ENCODE measurements at regions not wholly inside any gene's neighbourhood (a gene's known extent, or its start where the extent isn't known, plus 50 kb on each side); places are given as distances from the start of the nearest gene placed in this dataset.
A peak's percentile ranks its signal among the peaks of the same experiment; 100 is the strongest.

- TF ChIP-seq CTCF (IDR thresholded peaks at IDR 0.05; ENCODE audit: borderline replicate concordance, extremely low read depth, insufficient read depth) = no peak
- no peaks in the 10 kb centered on the region for H3K27me3 ChIP-seq (ENCODE audit: control insufficient read depth, insufficient read depth, low read length)
- no peaks in the 10 kb centered on the region for H3K9me3 ChIP-seq (ENCODE audit: control insufficient read depth in 2 of 3, insufficient read depth in 1 of 3, low read length in 3 of 3)
- H3K36me3 ChIP-seq (ENCODE audit: control insufficient read depth in 2 of 3, insufficient read depth in 3 of 3, low read length in 3 of 3) = no peaks in the 10 kb centered on the region
- no peak for DNase-seq
- no peak overlapping the region for H3K27ac ChIP-seq (ENCODE audit: low read depth in 2 of 2, low read length in 2 of 2)
- intact Hi-C loops (cut with DNase I) = no loop called here
- no peak overlapping the region for H3K9ac ChIP-seq (ENCODE audit: low read length in 3 of 3)
- no peak for FAIRE-seq
- H3K4me1 ChIP-seq (ENCODE audit: control insufficient read depth in 2 of 3, insufficient read depth in 2 of 3, low read depth in 1 of 3, low read length in 3 of 3) = peaks cover 0 to 10% (median 0%) of the 10 kb centered on the region in 3 donors
- no peak overlapping the region for H3K4me3 ChIP-seq (ENCODE audit: low read length in 3 of 3)
Observed at GRCh38 chr1:83762416-83762815, 236.5 kb downstream of the TTLL7 start.

- FAIRE-seq = no peak
- H3K27ac ChIP-seq (ENCODE audit: low read depth in 2 of 2, low read length in 2 of 2) = no peak overlapping the region
Observed at GRCh38 chr1:83762039-83762365, 236.9 kb downstream of the TTLL7 start.

DNA sequence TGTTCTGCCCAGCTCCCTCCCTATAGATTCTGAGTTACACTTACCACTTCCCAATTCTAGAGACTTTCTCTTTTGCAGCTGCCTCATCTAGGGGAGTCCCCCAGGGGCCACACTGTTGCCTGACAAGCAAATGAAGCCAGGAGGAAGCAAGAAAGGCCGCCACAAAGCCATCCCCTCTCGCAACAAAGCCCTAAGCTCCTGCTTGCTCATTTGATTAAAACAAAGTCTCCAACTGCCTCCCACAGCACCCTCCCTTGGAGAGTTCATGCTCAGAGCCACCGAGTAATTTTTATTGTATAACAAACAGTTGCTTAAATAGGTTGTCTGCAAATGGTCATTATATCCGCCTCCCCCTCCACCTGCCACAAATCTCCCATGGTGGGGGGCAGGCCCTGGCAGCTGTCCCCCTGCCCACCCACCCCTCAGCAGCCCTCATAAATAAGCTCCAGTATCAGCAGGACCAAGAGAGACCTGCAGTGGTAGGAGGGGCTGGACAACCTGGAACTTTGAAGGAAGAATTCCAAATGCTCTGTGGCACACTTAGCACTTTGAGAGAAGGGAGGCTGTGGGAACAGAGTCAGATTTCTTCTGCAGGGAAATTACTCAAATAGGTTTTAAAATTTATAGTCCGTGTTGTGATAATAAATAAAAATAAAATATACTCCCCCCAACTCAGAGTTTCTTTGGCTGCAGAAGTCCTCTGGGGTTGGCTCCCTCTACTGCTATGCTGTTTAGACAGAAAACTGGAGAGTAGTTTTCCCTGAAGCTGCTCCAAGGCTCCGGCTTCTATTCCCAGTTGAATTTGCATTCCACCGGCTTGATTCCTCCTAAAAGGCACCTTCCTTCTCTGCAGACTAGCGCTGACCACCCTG lies 237.5 kb downstream of the TTLL7 start:
- no peaks in the 10 kb centered on the region for H3K9me3 ChIP-seq (ENCODE audit: control insufficient read depth in 2 of 3, insufficient read depth in 1 of 3, low read length in 3 of 3)
- no peaks in the 10 kb centered on the region for H3K27me3 ChIP-seq (ENCODE audit: control insufficient read depth, insufficient read depth, low read length)
- H3K4me1 ChIP-seq (ENCODE audit: control insufficient read depth in 2 of 3, insufficient read depth in 2 of 3, low read depth in 1 of 3, low read length in 3 of 3) = peaks cover 0 to 10% (median 0%) of the 10 kb centered on the region in 3 donors
- no peak overlapping the region for H3K9ac ChIP-seq (ENCODE audit: low read length in 3 of 3)
- FAIRE-seq (no peak), DNase-seq (peak in 4 of 5 donors; percentile 85 to 93 (median 90))
- no peak for TF ChIP-seq CTCF (IDR thresholded peaks at IDR 0.05; ENCODE audit: borderline replicate concordance, extremely low read depth, insufficient read depth)
- H3K4me3 ChIP-seq (ENCODE audit: low read length in 3 of 3) = no peak overlapping the region
- H3K36me3 ChIP-seq (ENCODE audit: control insufficient read depth in 2 of 3, insufficient read depth in 3 of 3, low read length in 3 of 3) = no peaks in the 10 kb centered on the region
- intact Hi-C loops (cut with DNase I) = no loop called here
- H3K27ac ChIP-seq (ENCODE audit: low read depth in 2 of 2, low read length in 2 of 2) = no peak overlapping the region

More at GRCh38 chr1:83762039-83762365, 236.9 kb downstream of the TTLL7 start:
- Histone ChIP-seq H3K9ac (ENCODE audit: low read length in 3 of 3) (no peak overlapping the region), H3K9me3 (ENCODE audit: control insufficient read depth in 2 of 3, insufficient read depth in 1 of 3, low read length in 3 of 3) (no peaks in the 10 kb centered on the region), H3K4me1 (ENCODE audit: control insufficient read depth in 2 of 3, insufficient read depth in 2 of 3, low read depth in 1 of 3, low read length in 3 of 3) (peaks cover 0 to 10% (median 0%) of the 10 kb centered on the region in 3 donors), H3K36me3 (ENCODE audit: control insufficient read depth in 2 of 3, insufficient read depth in 3 of 3, low read length in 3 of 3) (no peaks in the 10 kb centered on the region), H3K27me3 (ENCODE audit: control insufficient read depth, insufficient read depth, low read length) (no peaks in the 10 kb centered on the region), H3K4me3 (ENCODE audit: low read length in 3 of 3) (no peak overlapping the region)
- TF ChIP-seq CTCF (IDR thresholded peaks at IDR 0.05; ENCODE audit: borderline replicate concordance, extremely low read depth, insufficient read depth) = no peak
- peak in 1 of 5 donors; percentile 48 for DNase-seq
- intact Hi-C loops (cut with DNase I) = no loop called here
